Endothelial cell of umbilical vein (primary cell): ENCODE measurements at regions not wholly inside any gene's neighbourhood (a gene's known extent, or its start where the extent isn't known, plus 50 kb on each side); places are given as distances from the start of the nearest gene placed in this dataset.

Experiments used
- BruUV-seq: library from RNA; stranded (reverse); fragments of 400-500 nt; replicated peaks from 2 replicates; lab custom pipeline; 2021; lab: Mats Ljungman, UMichigan
- CTCF ChIA-PET: fragments of 300-600, 350-600 bp; sonication (Branson Sonifier 250); formaldehyde crosslinking; loops from one replicate; lab custom pipeline; 2021; ENCODE audit warnings: antibody characterized with exemption, inconsistent platforms; lab: Charles Lee
- POLR2A ChIA-PET: fragments of 300-600, 350-600 bp; sonication (Branson Sonifier 250); formaldehyde crosslinking; loops from one replicate; lab custom pipeline; 2021; ENCODE audit warnings: antibody characterized with exemption, inconsistent platforms; lab: Charles Lee
- DNase-seq: peaks from one replicate; pipeline ENCODE4 v3.0.0-alpha.2; 2011; ENCODE audit warnings: low read depth, low spot score
- FAIRE-seq: peaks from 2 replicates; lab custom pipeline; 2011; peaks lifted over from hg19 to GRCh38; lab: Jason Lieb, UNC
- H2AFZ ChIP-seq: 2 replicates; pipeline ENCODE4 v1.6.0; 2012; ENCODE audit warnings: low read depth, low read length, control low read depth, inconsistent platforms
- H3K27ac ChIP-seq: 2 replicates; pipeline ENCODE4 v1.5.1; 2011; ENCODE audit warnings: low read depth, mild to moderate bottlenecking, control low read depth, low read length, moderate library complexity; ENCODE audit not compliant: insufficient read depth
- H3K27me3 ChIP-seq, 2 experiments: 2 replicates each; pipeline versions ENCODE4 v1.6.0 to v1.6.1; 2011; ENCODE audit warnings: low read length in 2 of 2, mixed read lengths in 1 of 2; ENCODE audit not compliant: control insufficient read depth in 2 of 2, insufficient read depth in 2 of 2
- H3K36me3 ChIP-seq, 2 experiments: 2 replicates in 1 of 2; 3 replicates in 1 of 2; pipeline ENCODE4 v1.5.1; 2011; ENCODE audit warnings: low read length in 2 of 2, mild to moderate bottlenecking in 1 of 2, moderate library complexity in 1 of 2; ENCODE audit not compliant: control insufficient read depth in 2 of 2, insufficient read depth in 2 of 2; ENCODE audit errors: extremely low read depth in 1 of 2
- H3K4me1 ChIP-seq: 3 replicates; pipeline ENCODE4 v1.5.1; 2011; ENCODE audit warnings: mild to moderate bottlenecking, low read length; ENCODE audit not compliant: control insufficient read depth, insufficient read depth; ENCODE audit errors: extremely low read depth
- H3K4me2 ChIP-seq: 2 replicates; pipeline ENCODE4 v1.6.1; 2011; ENCODE audit warnings: low read length, control low read depth, mixed read lengths; ENCODE audit not compliant: insufficient read depth
- H3K4me3 ChIP-seq, 3 experiments: fragments of 200-600 bp in 1 of 3; sonication (generic), shearing (Covaris generic) in 1 of 3; replicated peaks in 1 of 3; 2 replicates each; pipeline ENCODE4 v1.5.1; 2011 to 2016; ENCODE audit warnings: control low read depth in 3 of 3, low read length in 3 of 3, mild to moderate bottlenecking in 2 of 3, inconsistent platforms in 1 of 3, low read depth in 1 of 3, moderate library complexity in 1 of 3; ENCODE audit not compliant: insufficient read depth in 1 of 3
- H3K79me2 ChIP-seq: 2 replicates; pipeline ENCODE4 v1.6.0; 2012; ENCODE audit warnings: low read length, inconsistent platforms; ENCODE audit not compliant: control insufficient read depth, insufficient read depth
- H3K9ac ChIP-seq: replicated peaks from 2 replicates; pipeline ENCODE3; 2011; ENCODE audit warnings: low read length, control low read depth; ENCODE audit not compliant: insufficient read depth; ENCODE audit errors: extremely low read depth
- H3K9me1 ChIP-seq: replicated peaks from 3 replicates; pipeline ENCODE4 v1.6.0; 2011; ENCODE audit warnings: mild to moderate bottlenecking, low read length; ENCODE audit not compliant: control insufficient read depth, insufficient read depth; ENCODE audit errors: extremely low read depth
- H3K9me3 ChIP-seq: replicated peaks from 2 replicates; pipeline ENCODE4 v1.5.1; 2012; ENCODE audit warnings: low read length, inconsistent platforms; ENCODE audit not compliant: control insufficient read depth, insufficient read depth
- H4K20me1 ChIP-seq: replicated peaks from 2 replicates; pipeline ENCODE3; 2011; ENCODE audit warnings: mild to moderate bottlenecking, low read length; ENCODE audit not compliant: control insufficient read depth, insufficient read depth; ENCODE audit errors: extremely low read depth
- CTCF ChIP-seq, 2 donors: IDR thresholded peaks; 1 replicate in 1 of 2; 2 replicates in 1 of 2; pipeline ENCODE4 v1.5.1; 2011; ENCODE audit warnings: low read length in 2 of 2, mild to moderate bottlenecking in 2 of 2, moderate library complexity in 2 of 2, control low read depth in 1 of 2, inconsistent platforms in 1 of 2, low read depth in 1 of 2; ENCODE audit not compliant: insufficient read depth in 1 of 2; ENCODE audit errors: extremely low read depth in 1 of 2
- EZH2 ChIP-seq: IDR thresholded peaks from 2 replicates; pipeline ENCODE4 v1.6.1; 2012; ENCODE audit warnings: borderline replicate concordance, low read depth, mild to moderate bottlenecking, moderate library complexity, low read length, inconsistent platforms; ENCODE audit not compliant: severe bottlenecking
- FOS ChIP-seq: IDR thresholded peaks from 2 replicates; pipeline ENCODE4 v1.6.1; 2011; ENCODE audit warnings: mild to moderate bottlenecking, low read length, moderate library complexity, borderline replicate concordance; ENCODE audit not compliant: insufficient read depth
- GATA2 ChIP-seq: IDR thresholded peaks from 2 replicates; pipeline ENCODE4 v1.7.0; 2011; ENCODE audit warnings: low read depth, mild to moderate bottlenecking, moderate library complexity, mixed read lengths, low read length; ENCODE audit not compliant: insufficient read length, insufficient read depth
- JUN ChIP-seq: IDR thresholded peaks from 2 replicates; pipeline ENCODE4 v1.6.1; 2011; ENCODE audit warnings: borderline replicate concordance, low read depth; ENCODE audit not compliant: insufficient read length, insufficient read depth
- MAX ChIP-seq: IDR thresholded peaks from 2 replicates; pipeline ENCODE4 v1.6.1; 2011; ENCODE audit not compliant: insufficient read depth, insufficient read length
- MYC ChIP-seq: IDR thresholded peaks from one replicate; pipeline ENCODE4 v1.6.1; 2011; ENCODE audit warnings: mild to moderate bottlenecking, low read depth, low read length
- POLR2A ChIP-seq: IDR thresholded peaks from 2 replicates; pipeline ENCODE4 v1.6.1; 2012; ENCODE audit warnings: low read depth, mild to moderate bottlenecking, control low read depth, low read length
- POLR2AphosphoS5 ChIP-seq: IDR thresholded peaks from 2 replicates; pipeline ENCODE4 v1.6.1; 2012; ENCODE audit warnings: low read depth, mild to moderate bottlenecking, control low read depth, low read length, moderate library complexity; ENCODE audit not compliant: insufficient read depth
- dilution Hi-C: fragments of 300-500 bp; cut with MboI; formaldehyde crosslinking; loops from one replicate; pipeline ENCODE4 v1.15.0; 2019; ENCODE audit warnings: low sequenced_read_pairs; ENCODE audit not compliant: extremely low pct_ligation_motif_present
- intact Hi-C: fragments of 100-400 bp; cut with micrococcal nuclease; formaldehyde crosslinking; loops from one replicate; pipeline ENCODE4 v1.10.0; 2022

- Histone ChIP-seq H3K79me2 (no peaks in the 10 kb centered on the region), H3K9ac (no peak overlapping the region), H2AFZ (no peak overlapping the region), H3K9me3 (peaks cover 5% of the 10 kb centered on the region), H4K20me1 (no peaks in the 10 kb centered on the region), H3K36me3 (no peaks in the 10 kb centered on the region), H3K4me1 (no peaks in the 10 kb centered on the region), H3K27me3 (no peaks in the 10 kb centered on the region), H3K9me1 (no peaks in the 10 kb centered on the region), H3K27ac (no peak overlapping the region), H3K4me3 (no peak overlapping the region), H3K4me2 (no peak overlapping the region)
- ChIA-PET POLR2A (no interaction called here), CTCF (no interaction called here)
- intact Hi-C loops, result no loop called here
- FAIRE-seq (no peak), DNase-seq (no peak)
- no peak for TF ChIP-seq POLR2AphosphoS5
- no peak for TF ChIP-seq CTCF (IDR thresholded peaks at IDR 0.05; ENCODE audit: extremely low read depth in 1 of 2, insufficient read depth in 1 of 2, low read depth in 1 of 2, low read length in 2 of 2)
- no peak for TF ChIP-seq MAX
- TF ChIP-seq FOS, result no peak
- no peak for TF ChIP-seq MYC
- no peak for TF ChIP-seq GATA2
- TF ChIP-seq EZH2, result no peak
- no peak for TF ChIP-seq POLR2A
- TF ChIP-seq JUN, result no peak
- dilution Hi-C loops, result no loop called here
- BruUV-seq, result no TSS peak
Measured at GRCh38 chr9:102085548-102085947, 347.1 kb upstream of the GRIN3A start.
